ENCODE measurements at regions not wholly inside any gene's neighbourhood (a gene's known extent, or its start where the extent isn't known, plus 50 kb on each side); places are given as distances from the start of the nearest gene placed in this dataset.
A peak's percentile ranks its signal among the peaks of the same experiment; 100 is the strongest.

GRCh38 chr11:87942786-87943185 lies 232.5 kb downstream of the RAB38 start:
- Histone ChIP-seq H3K36me3 (ENCODE audit: insufficient read depth, low read length) (no peaks in the 10 kb centered on the region), H3K4me3 (ENCODE audit: insufficient read depth, low read depth, low read length) (no peak overlapping the region), H3K4me1 (ENCODE audit: insufficient read depth, low read length) (no peaks in the 10 kb centered on the region), H3K9ac (ENCODE audit: low read length) (no peak overlapping the region), H3K79me2 (ENCODE audit: insufficient read depth, low read length) (no peaks in the 10 kb centered on the region), H3K27ac (ENCODE audit: low read depth, low read length) (no peak overlapping the region), H3K9me3 (ENCODE audit: insufficient read depth, low read depth, low read length) (no peaks in the 10 kb centered on the region), H4K20me1 (ENCODE audit: insufficient read depth, low read length) (no peaks in the 10 kb centered on the region), H2AFZ (ENCODE audit: low read depth, low read length) (no peak overlapping the region), H3K27me3 (ENCODE audit: insufficient read depth, low read length) (no peaks in the 10 kb centered on the region), H3K4me2 (ENCODE audit: low read length) (no peak overlapping the region)
- no peaks in the 10 kb centered on the region for H3K9me3 Mint-ChIP-seq (ENCODE audit: unreplicated experiment)
- no peak for FAIRE-seq
- no peaks in the 10 kb centered on the region for H3K4me1 Mint-ChIP-seq (ENCODE audit: low read depth, unreplicated experiment)
- H3K4me3 Mint-ChIP-seq (ENCODE audit: unreplicated experiment): no peak overlapping the region
- no peak overlapping the region for H3K27ac Mint-ChIP-seq (ENCODE audit: unreplicated experiment)
- H3K27me3 Mint-ChIP-seq (ENCODE audit: low read depth, unreplicated experiment): no peaks in the 10 kb centered on the region
- H3K36me3 Mint-ChIP-seq (ENCODE audit: low read depth, unreplicated experiment): no peaks in the 10 kb centered on the region
- no peak for DNase-seq (ENCODE audit: low read depth)
- TF ChIP-seq EZH2 (IDR thresholded peaks at IDR 0.05; ENCODE audit: insufficient read depth, low read length): no peak
- TF ChIP-seq CTCF (IDR thresholded peaks at IDR 0.05; ENCODE audit: insufficient read depth, low read depth, low read length): no peak

GRCh38 chr11:87934182-87934581 lies 241.1 kb downstream of the RAB38 start:
- no peak for FAIRE-seq
- TF ChIP-seq CTCF (IDR thresholded peaks at IDR 0.05; ENCODE audit: insufficient read depth, low read depth, low read length): no peak
- TF ChIP-seq EZH2 (IDR thresholded peaks at IDR 0.05; ENCODE audit: insufficient read depth, low read length): no peak
- no peaks in the 10 kb centered on the region for H3K9me3 Mint-ChIP-seq (ENCODE audit: unreplicated experiment)

GRCh38 chr11:87926250-87926970 lies 248.8 kb downstream of the RAB38 start:
- no peak overlapping the region for H3K4me3 Mint-ChIP-seq (ENCODE audit: unreplicated experiment)
- DNase-seq (ENCODE audit: low read depth) (peak; percentile 65), FAIRE-seq (no peak)
- H3K9me3 Mint-ChIP-seq (ENCODE audit: unreplicated experiment): no peaks in the 10 kb centered on the region
- H3K9ac ChIP-seq (ENCODE audit: low read length): no peak overlapping the region
- H3K4me3 ChIP-seq (ENCODE audit: insufficient read depth, low read depth, low read length): no peak overlapping the region
- H2AFZ ChIP-seq (ENCODE audit: low read depth, low read length): no peak overlapping the region
- H3K9me3 ChIP-seq (ENCODE audit: insufficient read depth, low read depth, low read length): no peaks in the 10 kb centered on the region
- H3K27ac ChIP-seq (ENCODE audit: low read depth, low read length): no peak overlapping the region
- H3K4me2 ChIP-seq (ENCODE audit: low read length): no peak overlapping the region
- H3K27me3 ChIP-seq (ENCODE audit: insufficient read depth, low read length): no peaks in the 10 kb centered on the region
- no peaks in the 10 kb centered on the region for H3K79me2 ChIP-seq (ENCODE audit: insufficient read depth, low read length)
- H3K27me3 Mint-ChIP-seq (ENCODE audit: low read depth, unreplicated experiment): no peaks in the 10 kb centered on the region
- no peaks in the 10 kb centered on the region for H3K36me3 Mint-ChIP-seq (ENCODE audit: low read depth, unreplicated experiment)
- no peaks in the 10 kb centered on the region for H3K4me1 ChIP-seq (ENCODE audit: insufficient read depth, low read length)
- H3K36me3 ChIP-seq (ENCODE audit: insufficient read depth, low read length): no peaks in the 10 kb centered on the region
- H3K4me1 Mint-ChIP-seq (ENCODE audit: low read depth, unreplicated experiment): peaks cover 5% of the 10 kb centered on the region
- H3K27ac Mint-ChIP-seq (ENCODE audit: unreplicated experiment): peak overlapping the region; percentile 43
- no peak for TF ChIP-seq CTCF (IDR thresholded peaks at IDR 0.05; ENCODE audit: insufficient read depth, low read depth, low read length)
- no peak for TF ChIP-seq EZH2 (IDR thresholded peaks at IDR 0.05; ENCODE audit: insufficient read depth, low read length)
- no peaks in the 10 kb centered on the region for H4K20me1 ChIP-seq (ENCODE audit: insufficient read depth, low read length)

More at GRCh38 chr11:87934182-87934581, 241.1 kb downstream of the RAB38 start:
- H3K4me3 Mint-ChIP-seq (ENCODE audit: unreplicated experiment): no peak overlapping the region
- Histone ChIP-seq H3K4me3 (ENCODE audit: insufficient read depth, low read depth, low read length) (no peak overlapping the region), H3K4me1 (ENCODE audit: insufficient read depth, low read length) (no peaks in the 10 kb centered on the region), H3K27me3 (ENCODE audit: insufficient read depth, low read length) (no peaks in the 10 kb centered on the region), H3K27ac (ENCODE audit: low read depth, low read length) (no peak overlapping the region), H4K20me1 (ENCODE audit: insufficient read depth, low read length) (no peaks in the 10 kb centered on the region), H3K9me3 (ENCODE audit: insufficient read depth, low read depth, low read length) (no peaks in the 10 kb centered on the region), H3K4me2 (ENCODE audit: low read length) (no peak overlapping the region), H3K79me2 (ENCODE audit: insufficient read depth, low read length) (no peaks in the 10 kb centered on the region), H2AFZ (ENCODE audit: low read depth, low read length) (no peak overlapping the region), H3K9ac (ENCODE audit: low read length) (no peak overlapping the region), H3K36me3 (ENCODE audit: insufficient read depth, low read length) (no peaks in the 10 kb centered on the region)
- no peak overlapping the region for H3K27ac Mint-ChIP-seq (ENCODE audit: unreplicated experiment)
- no peaks in the 10 kb centered on the region for H3K36me3 Mint-ChIP-seq (ENCODE audit: low read depth, unreplicated experiment)
- peaks cover 5% of the 10 kb centered on the region for H3K27me3 Mint-ChIP-seq (ENCODE audit: low read depth, unreplicated experiment)
- DNase-seq (ENCODE audit: low read depth): no peak
- no peaks in the 10 kb centered on the region for H3K4me1 Mint-ChIP-seq (ENCODE audit: low read depth, unreplicated experiment)
